Activated B cell treated with CpG ODN at 0.5 μM for 24 hours (primary cell): ENCODE measurements at regions not wholly inside any gene's neighbourhood (a gene's known extent, or its start where the extent isn't known, plus 50 kb on each side); places are given as distances from the start of the nearest gene placed in this dataset.

Experiments used
- ATAC-seq: fragments of 200-7000 bp; cut with Tn5 transposase; one replicate; pipeline ENCODE4 v1.10.0; 2021; ENCODE audit warnings: low read depth, mild to moderate bottlenecking, moderate library complexity
- CTCF ChIA-PET: fragments of 350-600 bp; sonication (Branson Sonifier 250); formaldehyde crosslinking; loops from one replicate; lab custom pipeline; 2021; ENCODE audit warnings: antibody characterized with exemption; lab: Charles Lee
- POLR2A ChIA-PET: fragments of 350-600 bp; sonication (Branson Sonifier 250); formaldehyde crosslinking; loops from one replicate; lab custom pipeline; 2021; ENCODE audit warnings: antibody characterized with exemption; lab: Charles Lee
- DNase-seq: peaks from one replicate; pipeline ENCODE4 v3.0.0; 2022
- H3K27ac Mint-ChIP-seq: one replicate; pipeline ENCODE4 v1.8.0; 2020; ENCODE audit warnings: mixed read lengths
- H3K27me3 Mint-ChIP-seq: one replicate; pipeline ENCODE4 v1.8.0; 2021; ENCODE audit warnings: mixed read lengths
- H3K36me3 Mint-ChIP-seq: one replicate; pipeline ENCODE4 v1.8.0; 2021; ENCODE audit warnings: low read depth, mixed read lengths
- H3K4me1 Mint-ChIP-seq: one replicate; pipeline ENCODE4 v1.8.0; 2021; ENCODE audit warnings: mixed read lengths
- H3K4me3 Mint-ChIP-seq: one replicate; pipeline ENCODE4 v1.8.0; 2020; ENCODE audit warnings: mild to moderate bottlenecking, mixed read lengths
- H3K9me3 Mint-ChIP-seq: one replicate; pipeline ENCODE4 v1.8.0; 2020; ENCODE audit warnings: mixed read lengths
- CTCF ChIP-seq: fragments of 200-600 bp; IDR thresholded peaks from one replicate; pipeline ENCODE4 v1.8.0; 2022; ENCODE audit warnings: antibody characterized with exemption, mild to moderate bottlenecking
- intact Hi-C: fragments of 100-400 bp; cut with micrococcal nuclease; formaldehyde crosslinking; loops from one replicate; pipeline ENCODE4 v1.15.1; 2024

DNA sequence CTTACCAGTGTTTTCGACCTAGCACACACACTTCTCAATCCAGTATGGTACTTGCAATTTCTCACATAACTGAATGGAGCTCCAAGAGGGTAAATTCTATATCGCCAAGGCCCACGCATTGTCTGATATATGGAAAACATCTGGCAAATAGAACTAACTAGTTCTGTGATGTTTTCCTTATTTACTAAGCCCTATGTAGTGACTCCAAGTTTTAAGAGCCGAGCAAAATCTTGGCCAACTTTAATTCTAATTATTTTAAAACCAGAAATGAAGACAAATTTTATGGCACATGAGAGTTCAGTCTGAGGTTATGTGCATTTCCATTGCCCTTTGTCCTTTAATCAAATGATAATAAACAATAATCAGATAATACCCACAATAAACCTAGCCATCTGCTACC lies 1119.7 kb upstream of the CNTNAP5 start:
- ATAC-seq (no peak), DNase-seq (no peak)
- Mint-ChIP-seq H3K4me3 (no peak overlapping the region), H3K9me3 (peaks cover 3% of the 10 kb centered on the region), H3K36me3 (no peaks in the 10 kb centered on the region), H3K27me3 (no peaks in the 10 kb centered on the region), H3K4me1 (no peaks in the 10 kb centered on the region), H3K27ac (no peak overlapping the region)
- CTCF ChIA-PET, result no interaction called here
- POLR2A ChIA-PET, result no interaction called here
- no peak for TF ChIP-seq CTCF
- intact Hi-C loops, result no loop called here

- H3K4me3 Mint-ChIP-seq, result no peak overlapping the region
- H3K4me1 Mint-ChIP-seq, result no peaks in the 10 kb centered on the region
- TF ChIP-seq CTCF, result no peak
- ATAC-seq (no peak), DNase-seq (no peak)
- CTCF ChIA-PET, result no interaction called here
- POLR2A ChIA-PET, result no interaction called here
- H3K27ac Mint-ChIP-seq, result no peak overlapping the region
- H3K27me3 Mint-ChIP-seq, result no peaks in the 10 kb centered on the region
- intact Hi-C loops, result no loop called here
- H3K36me3 Mint-ChIP-seq, result no peaks in the 10 kb centered on the region
- H3K9me3 Mint-ChIP-seq, result peaks cover 3% of the 10 kb centered on the region
Measured at GRCh38 chr2:122908159-122908558, 1116.9 kb upstream of the CNTNAP5 start.

DNA sequence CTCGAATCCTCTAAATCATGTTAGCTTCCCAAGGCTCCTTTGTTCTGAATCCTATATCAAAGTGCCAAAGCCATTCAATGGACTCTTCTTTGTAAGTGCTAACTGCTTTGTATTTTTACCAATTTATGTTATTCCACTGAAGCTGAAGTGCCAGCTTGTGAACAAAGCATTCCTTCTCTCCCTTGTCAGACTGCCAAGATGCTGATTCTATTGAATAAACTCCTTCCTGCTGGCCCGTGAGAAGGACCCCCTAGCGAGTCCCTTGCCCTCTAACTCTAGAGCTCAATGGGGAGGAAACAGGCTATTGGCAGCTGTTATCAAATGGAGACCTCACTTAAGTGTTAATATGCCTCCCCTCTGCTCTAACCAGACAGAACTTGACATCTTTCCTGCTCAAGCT lies 1097.9 kb upstream of the CNTNAP5 start:
- intact Hi-C loops, result no loop called here
- Mint-ChIP-seq H3K4me3 (no peak overlapping the region), H3K27ac (no peak overlapping the region), H3K36me3 (no peaks in the 10 kb centered on the region), H3K4me1 (no peaks in the 10 kb centered on the region), H3K9me3 (peaks cover 8% of the 10 kb centered on the region), H3K27me3 (no peaks in the 10 kb centered on the region)
- CTCF ChIA-PET, result no interaction called here
- DNase-seq, result no peak
- POLR2A ChIA-PET, result no interaction called here
- ATAC-seq, result no peak
- TF ChIP-seq CTCF, result no peak

GRCh38 chr2:122927710-122928557 lies 1097.2 kb upstream of the CNTNAP5 start:
- DNase-seq (no peak), ATAC-seq (no peak)
- no peaks in the 10 kb centered on the region for H3K36me3 Mint-ChIP-seq
- ChIA-PET CTCF (no interaction called here), POLR2A (no interaction called here)
- no peaks in the 10 kb centered on the region for H3K4me1 Mint-ChIP-seq
- no peak overlapping the region for H3K4me3 Mint-ChIP-seq
- TF ChIP-seq CTCF, result no peak
- H3K9me3 Mint-ChIP-seq, result peaks cover 8% of the 10 kb centered on the region
- intact Hi-C loops, result no loop called here
- H3K27ac Mint-ChIP-seq, result no peak overlapping the region
- H3K27me3 Mint-ChIP-seq, result no peaks in the 10 kb centered on the region

DNA sequence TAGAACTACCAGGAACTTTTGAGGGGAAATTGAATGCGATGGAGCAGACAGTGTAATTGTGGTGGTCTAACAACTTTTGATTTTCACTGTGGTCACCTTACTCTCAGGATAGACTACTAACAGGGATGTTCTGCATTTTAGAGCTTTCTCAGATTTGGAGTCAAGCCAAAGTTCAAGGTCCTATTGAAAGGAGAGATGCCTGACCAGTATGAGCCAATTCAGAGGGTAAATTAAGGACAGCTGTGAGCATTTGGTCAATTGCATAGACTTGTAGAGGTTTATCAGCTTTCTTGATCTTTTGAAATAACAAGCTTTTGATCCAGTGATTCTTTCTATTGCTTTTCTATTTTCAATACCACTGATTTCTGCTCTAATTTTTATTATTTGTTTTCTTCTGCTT lies 1095.7 kb upstream of the CNTNAP5 start:
- H3K9me3 Mint-ChIP-seq, result peaks cover 8% of the 10 kb centered on the region
- ATAC-seq, result no peak
- no peaks in the 10 kb centered on the region for H3K36me3 Mint-ChIP-seq
- no peak overlapping the region for H3K4me3 Mint-ChIP-seq
- H3K27me3 Mint-ChIP-seq, result no peaks in the 10 kb centered on the region
- POLR2A ChIA-PET, result no interaction called here
- no peak overlapping the region for H3K27ac Mint-ChIP-seq
- no peak for DNase-seq
- CTCF ChIA-PET, result no interaction called here
- intact Hi-C loops, result no loop called here
- no peak for TF ChIP-seq CTCF
- no peaks in the 10 kb centered on the region for H3K4me1 Mint-ChIP-seq
